SK-N-MC (cell line): ENCODE measurements at regions not wholly inside any gene's neighbourhood (a gene's known extent, or its start where the extent isn't known, plus 50 kb on each side); places are given as distances from the start of the nearest gene placed in this dataset.

ENCODE experiments used
- DNase-seq: peaks from one replicate; pipeline ENCODE4 v3.0.0-alpha.2; 2011; ENCODE audit warnings: low read depth, low spot score
- H3K27ac ChIP-seq: fragments of 200-600 bp; sonication (generic); 2 replicates; pipeline ENCODE4 v1.5.1; 2016; ENCODE audit warnings: mixed run types
- H3K36me3 ChIP-seq: fragments of 200-600 bp; sonication (generic); 2 replicates; pipeline ENCODE4 v1.6.1; 2017; ENCODE audit warnings: antibody characterized with exemption, low read length, mixed read lengths; ENCODE audit not compliant: insufficient read depth
- H3K4me3 ChIP-seq: fragments of 200-600 bp; sonication (generic); 2 replicates; pipeline ENCODE4 v1.5.1; 2016
- H3K9ac ChIP-seq: fragments of 200-600 bp; sonication (generic); 2 replicates; pipeline ENCODE4 v1.8.0; 2017; ENCODE audit warnings: mixed run types, mixed read lengths; ENCODE audit not compliant: insufficient read length
- H3K9me3 ChIP-seq: fragments of 200-600 bp; sonication (generic); 2 replicates; pipeline ENCODE4 v1.6.1; 2017; ENCODE audit warnings: low read depth, mild to moderate bottlenecking, antibody characterized with exemption, low read length, moderate library complexity, mixed read lengths
- EZH2 ChIP-seq: fragments of 200-600 bp; sonication (generic); IDR thresholded peaks from one replicate; pipeline ENCODE4 v1.6.1; 2017; ENCODE audit warnings: antibody characterized with exemption
- FOXP2 ChIP-seq: optimal IDR thresholded peaks from 2 replicates; pipeline ENCODE3; 2011; ENCODE audit warnings: mild to moderate bottlenecking, moderate library complexity; ENCODE audit not compliant: insufficient read depth; ENCODE audit errors: extremely low read length, control extremely low read depth
- POLR2AphosphoS5 ChIP-seq: IDR thresholded peaks from 2 replicates; pipeline ENCODE4 v1.6.1; 2012; ENCODE audit warnings: mild to moderate bottlenecking, low read depth, low read length, borderline replicate concordance

GRCh38 chr2:7405861-7406715, 488.9 kb downstream of the RNF144A start:
- TF ChIP-seq POLR2AphosphoS5, result no peak
- no peak for TF ChIP-seq FOXP2
- no peak for TF ChIP-seq EZH2
- H3K27ac ChIP-seq, result peak overlapping the region; percentile 32; the same call in 1 of the 2 replicates
- H3K9ac ChIP-seq, result no peak overlapping the region
- no peak for DNase-seq
- no peaks in the 10 kb centered on the region for H3K9me3 ChIP-seq
- peak overlapping the region; percentile 22; the same call in 1 of the 2 replicates for H3K4me3 ChIP-seq
- H3K36me3 ChIP-seq, result no peaks in the 10 kb centered on the region

GRCh38 chr2:7407001-7407400, 489.8 kb downstream of the RNF144A start:
- H3K9me3 ChIP-seq, result no peaks in the 10 kb centered on the region
- H3K36me3 ChIP-seq, result no peaks in the 10 kb centered on the region
- H3K9ac ChIP-seq, result no peak overlapping the region
- H3K4me3 ChIP-seq, result no peak overlapping the region
- no peak for DNase-seq
- TF ChIP-seq FOXP2 (no peak), POLR2AphosphoS5 (no peak), EZH2 (no peak)
- H3K27ac ChIP-seq, result peak overlapping the region; percentile 32; the same call in 1 of the 2 replicates

GRCh38 chr2:7407906-7408680, 490.9 kb downstream of the RNF144A start:
- no peaks in the 10 kb centered on the region for H3K9me3 ChIP-seq
- no peak overlapping the region for H3K4me3 ChIP-seq
- DNase-seq, result no peak

GRCh38 chr2:7411691-7412090, 494.5 kb downstream of the RNF144A start:
- no peaks in the 10 kb centered on the region for H3K9me3 ChIP-seq
- TF ChIP-seq EZH2, result no peak
- TF ChIP-seq POLR2AphosphoS5, result no peak
- no peak for TF ChIP-seq FOXP2
- DNase-seq, result no peak
- no peak overlapping the region for H3K9ac ChIP-seq
- no peak overlapping the region for H3K27ac ChIP-seq
- no peaks in the 10 kb centered on the region for H3K36me3 ChIP-seq
- H3K4me3 ChIP-seq, result no peak overlapping the region

More at GRCh38 chr2:7407906-7408680, 490.9 kb downstream of the RNF144A start:
- Histone ChIP-seq H3K27ac (no peak overlapping the region), H3K36me3 (no peaks in the 10 kb centered on the region), H3K9ac (no peak overlapping the region)
- TF ChIP-seq POLR2AphosphoS5, result no peak
- TF ChIP-seq EZH2, result no peak
- no peak for TF ChIP-seq FOXP2

GRCh38 chr2:7417845-7418742, 500.9 kb downstream of the RNF144A start:
- H3K27ac ChIP-seq, result no peak overlapping the region
- H3K9ac ChIP-seq, result no peak overlapping the region
- no peak overlapping the region for H3K4me3 ChIP-seq
- DNase-seq, result no peak
- TF ChIP-seq EZH2 (no peak), FOXP2 (no peak), POLR2AphosphoS5 (no peak)
- no peaks in the 10 kb centered on the region for H3K36me3 ChIP-seq
- no peaks in the 10 kb centered on the region for H3K9me3 ChIP-seq

GRCh38 chr2:7419186-7419585, 502.0 kb downstream of the RNF144A start:
- H3K9me3 ChIP-seq, result no peaks in the 10 kb centered on the region
- TF ChIP-seq POLR2AphosphoS5, result no peak
- no peak for TF ChIP-seq EZH2
- TF ChIP-seq FOXP2, result no peak
- no peak overlapping the region for H3K27ac ChIP-seq
- no peak overlapping the region for H3K9ac ChIP-seq
- H3K36me3 ChIP-seq, result no peaks in the 10 kb centered on the region
- H3K4me3 ChIP-seq, result no peak overlapping the region
- DNase-seq, result no peak

GRCh38 chr2:7419814-7420311, 502.7 kb downstream of the RNF144A start:
- Histone ChIP-seq H3K27ac (no peak overlapping the region), H3K36me3 (no peaks in the 10 kb centered on the region), H3K9ac (no peak overlapping the region), H3K4me3 (no peak overlapping the region), H3K9me3 (no peaks in the 10 kb centered on the region)
- TF ChIP-seq POLR2AphosphoS5 (no peak), FOXP2 (no peak), EZH2 (no peak)
- DNase-seq, result no peak
